Activated B cell treated with CpG ODN at 0.5 μM for 24 hours (primary cell): ENCODE measurements at regions not wholly inside any gene's neighbourhood (a gene's known extent, or its start where the extent isn't known, plus 50 kb on each side); places are given as distances from the start of the nearest gene placed in this dataset.

Experiments used
- ATAC-seq: fragments of 200-7000 bp; cut with Tn5 transposase; one replicate; pipeline ENCODE4 v1.10.0; 2021; ENCODE audit warnings: low read depth, mild to moderate bottlenecking, moderate library complexity
- CTCF ChIA-PET: fragments of 350-600 bp; sonication (Branson Sonifier 250); formaldehyde crosslinking; loops from one replicate; lab custom pipeline; 2021; ENCODE audit warnings: antibody characterized with exemption; lab: Charles Lee
- POLR2A ChIA-PET: fragments of 350-600 bp; sonication (Branson Sonifier 250); formaldehyde crosslinking; loops from one replicate; lab custom pipeline; 2021; ENCODE audit warnings: antibody characterized with exemption; lab: Charles Lee
- DNase-seq: peaks from one replicate; pipeline ENCODE4 v3.0.0; 2022
- H3K27ac Mint-ChIP-seq: one replicate; pipeline ENCODE4 v1.8.0; 2020; ENCODE audit warnings: mixed read lengths
- H3K27me3 Mint-ChIP-seq: one replicate; pipeline ENCODE4 v1.8.0; 2021; ENCODE audit warnings: mixed read lengths
- H3K36me3 Mint-ChIP-seq: one replicate; pipeline ENCODE4 v1.8.0; 2021; ENCODE audit warnings: low read depth, mixed read lengths
- H3K4me1 Mint-ChIP-seq: one replicate; pipeline ENCODE4 v1.8.0; 2021; ENCODE audit warnings: mixed read lengths
- H3K4me3 Mint-ChIP-seq: one replicate; pipeline ENCODE4 v1.8.0; 2020; ENCODE audit warnings: mild to moderate bottlenecking, mixed read lengths
- H3K9me3 Mint-ChIP-seq: one replicate; pipeline ENCODE4 v1.8.0; 2020; ENCODE audit warnings: mixed read lengths
- intact Hi-C: fragments of 100-400 bp; cut with micrococcal nuclease; formaldehyde crosslinking; loops from one replicate; pipeline ENCODE4 v1.15.1; 2024
- TF ChIP-seq, protein P1 (sequence below): fragments of 200-600 bp; IDR thresholded peaks from one replicate; pipeline ENCODE4 v1.8.0; 2022; ENCODE audit warnings: antibody characterized with exemption, mild to moderate bottlenecking

DNA sequence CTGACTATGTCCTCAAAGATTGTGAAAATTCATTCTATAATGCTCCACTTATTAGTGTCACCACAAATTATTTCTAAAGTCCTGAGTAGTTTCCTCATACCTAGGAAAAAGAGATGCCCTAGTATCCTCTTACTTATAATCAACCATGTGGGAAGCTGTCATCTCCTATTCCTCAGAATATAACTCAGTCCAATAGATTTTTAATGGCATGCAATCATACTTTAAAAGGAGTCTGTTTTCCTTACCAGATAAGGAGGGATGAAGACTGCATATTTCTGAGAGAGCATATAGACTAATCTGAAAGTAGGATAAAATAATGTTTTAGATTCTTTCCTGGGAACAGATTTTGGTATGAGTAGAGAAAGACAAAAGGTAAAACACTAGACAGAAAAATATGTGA, 727.7 kb upstream of the GRM3 start:
- Mint-ChIP-seq H3K36me3 (no peaks in the 10 kb centered on the region), H3K9me3 (peaks cover 2% of the 10 kb centered on the region), H3K4me3 (no peak overlapping the region), H3K4me1 (no peaks in the 10 kb centered on the region), H3K27ac (no peak overlapping the region), H3K27me3 (no peaks in the 10 kb centered on the region)
- ChIA-PET POLR2A (no interaction called here), CTCF (no interaction called here)
- intact Hi-C loops = no loop called here
- ATAC-seq (no peak), DNase-seq (no peak)
- TF ChIP-seq, protein P1, sequence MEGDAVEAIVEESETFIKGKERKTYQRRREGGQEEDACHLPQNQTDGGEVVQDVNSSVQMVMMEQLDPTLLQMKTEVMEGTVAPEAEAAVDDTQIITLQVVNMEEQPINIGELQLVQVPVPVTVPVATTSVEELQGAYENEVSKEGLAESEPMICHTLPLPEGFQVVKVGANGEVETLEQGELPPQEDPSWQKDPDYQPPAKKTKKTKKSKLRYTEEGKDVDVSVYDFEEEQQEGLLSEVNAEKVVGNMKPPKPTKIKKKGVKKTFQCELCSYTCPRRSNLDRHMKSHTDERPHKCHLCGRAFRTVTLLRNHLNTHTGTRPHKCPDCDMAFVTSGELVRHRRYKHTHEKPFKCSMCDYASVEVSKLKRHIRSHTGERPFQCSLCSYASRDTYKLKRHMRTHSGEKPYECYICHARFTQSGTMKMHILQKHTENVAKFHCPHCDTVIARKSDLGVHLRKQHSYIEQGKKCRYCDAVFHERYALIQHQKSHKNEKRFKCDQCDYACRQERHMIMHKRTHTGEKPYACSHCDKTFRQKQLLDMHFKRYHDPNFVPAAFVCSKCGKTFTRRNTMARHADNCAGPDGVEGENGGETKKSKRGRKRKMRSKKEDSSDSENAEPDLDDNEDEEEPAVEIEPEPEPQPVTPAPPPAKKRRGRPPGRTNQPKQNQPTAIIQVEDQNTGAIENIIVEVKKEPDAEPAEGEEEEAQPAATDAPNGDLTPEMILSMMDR = no peak

DNA sequence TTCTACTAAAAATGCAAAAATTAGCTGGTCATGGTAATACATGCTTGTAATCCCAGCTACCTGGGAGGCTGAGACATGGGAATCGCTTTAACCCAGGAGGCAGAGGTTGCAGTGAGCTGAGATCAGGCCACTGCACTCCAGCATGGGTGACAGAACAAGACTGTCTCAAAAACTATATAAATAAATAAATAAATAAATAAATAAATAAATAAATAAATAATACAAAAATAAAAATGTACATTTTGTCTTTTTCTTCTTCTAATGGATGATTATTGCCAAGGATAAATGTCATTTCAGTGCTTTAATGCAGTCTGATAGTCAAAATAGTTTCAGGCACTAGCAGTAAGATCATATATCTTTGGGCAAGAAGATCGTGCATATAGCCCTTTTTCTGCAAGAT, 727.6 kb upstream of the SEMA3D start:
- TF ChIP-seq, protein P1 = no peak
- Mint-ChIP-seq H3K27ac (no peak overlapping the region), H3K36me3 (no peaks in the 10 kb centered on the region), H3K27me3 (no peaks in the 10 kb centered on the region), H3K4me1 (no peaks in the 10 kb centered on the region), H3K9me3 (peaks cover 7% of the 10 kb centered on the region), H3K4me3 (no peak overlapping the region)
- no peak for ATAC-seq
- intact Hi-C loops = no loop called here
- ChIA-PET POLR2A (no interaction called here), CTCF (no interaction called here)
- no peak for DNase-seq

DNA sequence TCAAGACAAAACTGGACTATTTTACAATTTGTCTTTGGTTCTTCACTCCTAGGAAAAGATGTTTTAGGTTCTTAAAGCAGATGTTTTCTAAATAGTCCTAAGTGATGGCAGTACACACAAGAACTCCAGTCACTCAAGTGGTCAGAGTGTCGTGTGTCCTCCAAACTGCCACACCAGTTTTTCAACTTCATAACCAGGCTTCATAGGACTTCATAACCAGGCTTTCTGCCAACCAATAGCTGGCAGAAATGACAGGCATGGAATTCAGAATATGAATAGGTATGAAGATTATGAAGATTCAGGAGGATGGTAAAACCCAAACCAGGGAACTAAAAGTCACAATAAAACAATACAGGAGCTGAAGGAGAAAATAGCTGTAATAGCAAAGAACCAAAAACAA, 721.2 kb upstream of the SEMA3D start:
- ChIA-PET POLR2A (no interaction called here), CTCF (no interaction called here)
- intact Hi-C loops = no loop called here
- Mint-ChIP-seq H3K4me3 (no peak overlapping the region), H3K27ac (no peak overlapping the region), H3K36me3 (no peaks in the 10 kb centered on the region), H3K4me1 (no peaks in the 10 kb centered on the region), H3K27me3 (no peaks in the 10 kb centered on the region), H3K9me3 (peaks cover 6% of the 10 kb centered on the region)
- TF ChIP-seq, protein P1 = no peak
- ATAC-seq (no peak), DNase-seq (no peak)

DNA sequence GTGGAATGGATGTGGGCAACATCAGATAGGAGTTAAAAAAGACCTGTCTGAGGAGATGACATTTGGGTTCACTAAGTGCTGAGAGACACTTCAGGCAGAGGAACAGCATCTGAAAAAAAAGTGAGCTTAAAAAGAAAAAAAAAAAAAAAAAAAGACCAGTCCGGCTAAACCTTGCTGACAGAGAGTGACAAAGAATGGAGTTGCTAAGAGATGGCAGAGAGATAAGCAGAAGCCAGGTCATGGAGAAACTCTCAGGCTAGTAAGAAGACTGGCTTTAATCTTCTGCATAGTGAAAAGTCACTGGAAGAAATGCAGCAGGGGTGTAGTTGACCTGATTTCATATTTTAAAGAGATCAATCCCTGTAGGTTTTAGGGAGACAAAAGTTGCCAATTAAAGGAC, 711.1 kb upstream of the SEMA3D start:
- no peak for DNase-seq
- intact Hi-C loops = loop anchor here (10.0 kb wide), 1 partner anchor 1517 kb away; no protein-coding TSS in a partner anchor
- Mint-ChIP-seq H3K4me3 (no peak overlapping the region), H3K27ac (no peak overlapping the region), H3K36me3 (no peaks in the 10 kb centered on the region), H3K4me1 (no peaks in the 10 kb centered on the region), H3K9me3 (no peaks in the 10 kb centered on the region), H3K27me3 (no peaks in the 10 kb centered on the region)
- ChIA-PET CTCF (no interaction called here), POLR2A (no interaction called here)
- TF ChIP-seq, protein P1 = no peak
- ATAC-seq = no peak

DNA sequence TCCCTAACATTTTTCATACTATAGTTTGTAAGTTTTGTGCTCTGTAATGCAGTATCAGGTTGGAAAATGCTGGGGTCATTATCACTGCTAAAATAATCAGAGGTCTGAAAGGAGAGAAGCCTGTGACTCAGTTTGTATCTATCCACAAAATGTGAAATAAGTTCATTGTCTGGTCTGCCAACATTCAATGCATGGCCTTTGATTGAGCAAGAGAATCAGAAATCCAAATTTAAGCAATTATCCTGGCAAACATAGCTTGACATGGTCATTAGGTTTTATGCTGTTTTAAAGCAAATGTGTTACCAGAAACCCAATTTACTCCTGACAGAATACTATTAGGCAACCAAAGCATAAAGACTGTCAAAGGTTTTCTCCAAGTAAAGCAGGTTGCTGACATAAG, 709.7 kb upstream of the SEMA3D start:
- no peaks in the 10 kb centered on the region for H3K36me3 Mint-ChIP-seq
- H3K27me3 Mint-ChIP-seq = no peaks in the 10 kb centered on the region
- ChIA-PET CTCF (no interaction called here), POLR2A (no interaction called here)
- DNase-seq (no peak), ATAC-seq (no peak)
- no peaks in the 10 kb centered on the region for H3K4me1 Mint-ChIP-seq
- no peak overlapping the region for H3K4me3 Mint-ChIP-seq
- intact Hi-C loops = loop anchor here (10.0 kb wide), 1 partner anchor 1518 kb away; no protein-coding TSS in a partner anchor
- TF ChIP-seq, protein P1 = no peak
- no peaks in the 10 kb centered on the region for H3K9me3 Mint-ChIP-seq
- H3K27ac Mint-ChIP-seq = no peak overlapping the region
